ENCODE measurements at regions not wholly inside any gene's neighbourhood (a gene's known extent, or its start where the extent isn't known, plus 50 kb on each side); places are given as distances from the start of the nearest gene placed in this dataset.

GRCh38 chr1:165138960-165139359 lies 217.6 kb downstream of the LMX1A start:
- no peak overlapping the region for H3K4me3 ChIP-seq
- H3K9ac ChIP-seq: no peak overlapping the region
- no peaks in the 10 kb centered on the region for H4K20me1 ChIP-seq (ENCODE audit: low read depth)
- DNase-seq (ENCODE audit: low spot score): no peak
- H3K4me1 ChIP-seq: no peaks in the 10 kb centered on the region
- peaks cover 62% of the 10 kb centered on the region for H3K27me3 ChIP-seq
- no peak overlapping the region for H3K27ac ChIP-seq
- Mint-ChIP-seq H3K4me3 (no peak overlapping the region), H3K4me1 (no peaks in the 10 kb centered on the region), H3K36me3 (no peaks in the 10 kb centered on the region), H3K9me3 (no peaks in the 10 kb centered on the region), H3K27ac (no peak overlapping the region), H3K27me3 (ENCODE audit: insufficient read depth, low read depth) (peaks cover 16% of the 10 kb centered on the region)
- H2AFZ ChIP-seq (replicated peaks): no peak overlapping the region
- no peak overlapping the region for H3K4me2 ChIP-seq
- H3K79me2 ChIP-seq (ENCODE audit: low read depth): no peaks in the 10 kb centered on the region
- H3K36me3 ChIP-seq: no peaks in the 10 kb centered on the region
- H3K9me3 ChIP-seq (ENCODE audit: low read depth): no peaks in the 10 kb centered on the region
- no peaks in the 10 kb centered on the region for H3F3A ChIP-seq (ENCODE audit: low read depth)
- no peak for TF ChIP-seq EZH2 (IDR thresholded peaks at IDR 0.05)
- TF ChIP-seq CTCF (IDR thresholded peaks at IDR 0.05): no peak
- no peak for TF ChIP-seq EZH2phosphoT487 (IDR thresholded peaks at IDR 0.05)

GRCh38 chr1:165137551-165138316 lies 218.8 kb downstream of the LMX1A start:
- no peaks in the 10 kb centered on the region for H3K9me3 Mint-ChIP-seq

GRCh38 chr1:165134431-165134830 lies 222.1 kb downstream of the LMX1A start:
- Histone ChIP-seq H2AFZ (replicated peaks) (no peak overlapping the region), H3K9ac (no peak overlapping the region), H3K27ac (no peak overlapping the region), H3K4me3 (no peak overlapping the region), H3K9me3 (ENCODE audit: low read depth) (no peaks in the 10 kb centered on the region), H3K36me3 (no peaks in the 10 kb centered on the region), H3K79me2 (ENCODE audit: low read depth) (no peaks in the 10 kb centered on the region), H3F3A (ENCODE audit: low read depth) (no peaks in the 10 kb centered on the region), H3K27me3 (peaks cover 50% of the 10 kb centered on the region), H4K20me1 (ENCODE audit: low read depth) (no peaks in the 10 kb centered on the region), H3K4me1 (peaks cover 5% of the 10 kb centered on the region), H3K4me2 (no peak overlapping the region)
- Mint-ChIP-seq H3K9me3 (no peaks in the 10 kb centered on the region), H3K27ac (no peak overlapping the region), H3K27me3 (ENCODE audit: insufficient read depth, low read depth) (no peaks in the 10 kb centered on the region), H3K36me3 (no peaks in the 10 kb centered on the region), H3K4me3 (no peak overlapping the region), H3K4me1 (peaks cover 3% of the 10 kb centered on the region)
- TF ChIP-seq EZH2 (IDR thresholded peaks at IDR 0.05) (no peak), EZH2phosphoT487 (IDR thresholded peaks at IDR 0.05) (no peak), CTCF (IDR thresholded peaks at IDR 0.05) (no peak)
- no peak for DNase-seq (ENCODE audit: low spot score)

More at GRCh38 chr1:165137551-165138316, 218.8 kb downstream of the LMX1A start:
- no peak overlapping the region for H2AFZ ChIP-seq (replicated peaks)
- no peak overlapping the region for H3K4me2 ChIP-seq
- no peaks in the 10 kb centered on the region for H4K20me1 ChIP-seq (ENCODE audit: low read depth)
- H3K9me3 ChIP-seq (ENCODE audit: low read depth): no peaks in the 10 kb centered on the region
- no peaks in the 10 kb centered on the region for H3F3A ChIP-seq (ENCODE audit: low read depth)
- no peaks in the 10 kb centered on the region for H3K4me1 ChIP-seq
- H3K27me3 Mint-ChIP-seq (ENCODE audit: insufficient read depth, low read depth): peaks cover 12% of the 10 kb centered on the region
- H3K27me3 ChIP-seq: peaks cover 56% of the 10 kb centered on the region
- H3K27ac ChIP-seq: no peak overlapping the region
- no peaks in the 10 kb centered on the region for H3K4me1 Mint-ChIP-seq
- H3K27ac Mint-ChIP-seq: no peak overlapping the region
- no peak for DNase-seq (ENCODE audit: low spot score)
- TF ChIP-seq EZH2 (IDR thresholded peaks at IDR 0.05) (no peak), CTCF (IDR thresholded peaks at IDR 0.05) (no peak), EZH2phosphoT487 (IDR thresholded peaks at IDR 0.05) (no peak)
- no peaks in the 10 kb centered on the region for H3K79me2 ChIP-seq (ENCODE audit: low read depth)
- H3K4me3 Mint-ChIP-seq: no peak overlapping the region
- no peak overlapping the region for H3K4me3 ChIP-seq
- no peak overlapping the region for H3K9ac ChIP-seq
- H3K36me3 Mint-ChIP-seq: no peaks in the 10 kb centered on the region
- no peaks in the 10 kb centered on the region for H3K36me3 ChIP-seq
